Stomach (tissue), 8 donors: ENCODE measurements at regions not wholly inside any gene's neighbourhood (a gene's known extent, or its start where the extent isn't known, plus 50 kb on each side); places are given as distances from the start of the nearest gene placed in this dataset.

Experiments
- DNase-seq, 2 donors: peaks; one replicate each; pipeline versions ENCODE4 v3.0.0 to v3.0.0-alpha.2; 2013 to 2019
- H3K27ac ChIP-seq, 5 donors: fragments of 200-600 bp in 4 of 5; sonication (generic) in 4 of 5; one replicate each; pipeline ENCODE4 v1.5.1; 2013 to 2019; ENCODE audit warnings: mild to moderate bottlenecking in 1 of 5, moderate library complexity in 1 of 5
- H3K27me3 ChIP-seq, 3 donors: fragments of 200-600 bp; sonication (generic); one replicate each; pipeline ENCODE4 v1.5.1; 2017 to 2019; ENCODE audit warnings: mixed run types in 1 of 3
- H3K36me3 ChIP-seq, 4 donors: fragments of 200-600 bp; sonication (generic); 1 replicate in 3 of 4; 2 replicates in 1 of 4; pipeline ENCODE4 v1.5.1; 2016 to 2019
- H3K4me1 ChIP-seq, 4 donors: fragments of 200-600 bp; sonication (generic); one replicate each; pipeline ENCODE4 v1.5.1; 2016 to 2019
- H3K4me3 ChIP-seq, 4 donors: fragments of 200-600 bp; sonication (generic) in 3 of 4; one replicate each; pipeline ENCODE4 v1.5.1; 2016 to 2019; ENCODE audit warnings: mild to moderate bottlenecking in 1 of 4
- H3K9me3 ChIP-seq, 4 donors: fragments of 200-600 bp; sonication (generic); one replicate each; pipeline ENCODE4 v1.5.1; 2016 to 2019
- CTCF ChIP-seq, 7 experiments: fragments of 450-650 bp in 4 of 7; fragments of 200-600 bp in 3 of 7; sonication (generic) in 3 of 7; IDR thresholded peaks; one replicate each; pipeline ENCODE4 v1.5.1; 2016 to 2019; ENCODE audit warnings: antibody characterized with exemption in 7 of 7, control low read depth in 2 of 7, mild to moderate bottlenecking in 1 of 7
- EP300 ChIP-seq: sonication (generic); formaldehyde crosslinking; IDR thresholded peaks from one replicate; pipeline ENCODE4 v1.6.1; 2017; ENCODE audit warnings: antibody characterized with exemption
- POLR2A ChIP-seq, 4 donors: fragments of 450-650 bp; IDR thresholded peaks; one replicate each; pipeline ENCODE4 v1.6.1; 2016; ENCODE audit warnings: antibody characterized with exemption in 4 of 4, control low read depth in 2 of 4, mild to moderate bottlenecking in 1 of 4, moderate library complexity in 1 of 4
- POLR2AphosphoS5 ChIP-seq, 3 donors: sonication (generic); formaldehyde crosslinking; IDR thresholded peaks; one replicate each; pipeline ENCODE4 v1.6.1; 2016; ENCODE audit warnings: antibody characterized with exemption in 3 of 3
- WGBS, 5 donors: extraction: QIAGEN DNeasy Blood & Tissue Kit in 3 of 5; methylation state at CpG; one replicate each; pipeline versions ENCODE4 v1.1.5 to v1.1.7; 2013 to 2018; 5-methylcytosine and 5-hydroxymethylcytosine counted together
- intact Hi-C: fragments of 100-400 bp; cut with DNase I; formaldehyde crosslinking; loops from one replicate; pipeline ENCODE4 v1.15.1; 2023; ENCODE audit warnings: low total_unique reads
- donor health status: healthy with polysubstance abuse.
- donor health status: Bipolar disorder and iron deficiency.
- donor health status: healthy.

GRCh38 chr11:115653926-115654325, 149.7 kb upstream of the CADM1 start:
- no peak for DNase-seq
- intact Hi-C loops = no loop called here
- H3K27ac ChIP-seq = no peak overlapping the region
- peaks cover 0 to 58% (median 8%) of the 10 kb centered on the region in 3 donors for H3K27me3 ChIP-seq
- H3K36me3 ChIP-seq = no peaks in the 10 kb centered on the region
- TF ChIP-seq EP300 (no peak), POLR2AphosphoS5 (IDR thresholded peaks at IDR 0.05) (no peak), CTCF (IDR thresholded peaks at IDR 0.05) (no peak), POLR2A (IDR thresholded peaks at IDR 0.05) (no peak)
- no peaks in the 10 kb centered on the region for H3K9me3 ChIP-seq
- H3K4me3 ChIP-seq = no peak overlapping the region
- peaks cover 0 to 2% (median 1%) of the 10 kb centered on the region in 4 donors for H3K4me1 ChIP-seq
- WGBS, 5 donors = 82 to 86% (median 83%) methylated on average over 12 to 13 of the region's 13 CpGs

- Histone ChIP-seq H3K4me1 (no peaks in the 10 kb centered on the region), H3K27me3 (peaks cover 0 to 49% (median 6%) of the 10 kb centered on the region in 3 donors), H3K27ac (no peak overlapping the region), H3K4me3 (no peak overlapping the region), H3K9me3 (no peaks in the 10 kb centered on the region), H3K36me3 (no peaks in the 10 kb centered on the region)
- DNase-seq = no peak
- no peak for TF ChIP-seq POLR2AphosphoS5 (IDR thresholded peaks at IDR 0.05)
- TF ChIP-seq POLR2A (IDR thresholded peaks at IDR 0.05) = no peak
- no peak for TF ChIP-seq CTCF (IDR thresholded peaks at IDR 0.05)
- no peak for TF ChIP-seq EP300
- intact Hi-C loops = no loop called here
- WGBS, 5 donors = 81 to 100% (median 88%) methylated on average over 1 of the region's 1 CpG
These were observed 148.9 kb upstream of the CADM1 start for GRCh38 chr11:115653076-115653475.

- no peak overlapping the region for H3K27ac ChIP-seq
- no peaks in the 10 kb centered on the region for H3K4me1 ChIP-seq
- H3K9me3 ChIP-seq = no peaks in the 10 kb centered on the region
- TF ChIP-seq CTCF (IDR thresholded peaks at IDR 0.05) = no peak
- no peak for TF ChIP-seq POLR2AphosphoS5 (IDR thresholded peaks at IDR 0.05)
- no peak for TF ChIP-seq EP300
- TF ChIP-seq POLR2A (IDR thresholded peaks at IDR 0.05) = no peak
- DNase-seq = no peak
- H3K36me3 ChIP-seq = no peaks in the 10 kb centered on the region
- peaks cover 0 to 43% (median 6%) of the 10 kb centered on the region in 3 donors for H3K27me3 ChIP-seq
- H3K4me3 ChIP-seq = no peak overlapping the region
- WGBS, 5 donors = 62 to 76% (median 66%) methylated on average over 8 of the region's 8 CpGs
- intact Hi-C loops = no loop called here
These were observed 148.3 kb upstream of the CADM1 start for GRCh38 chr11:115652496-115652895.

GRCh38 chr11:115652094-115652493, 147.9 kb upstream of the CADM1 start:
- no peaks in the 10 kb centered on the region for H3K9me3 ChIP-seq
- H3K27me3 ChIP-seq = peaks cover 0 to 39% (median 6%) of the 10 kb centered on the region in 3 donors
- no peak overlapping the region for H3K27ac ChIP-seq
- no peak for DNase-seq
- WGBS, 5 donors = 30 to 48% (median 38%) methylated on average over 1 of the region's 1 CpG
- no peak overlapping the region for H3K4me3 ChIP-seq
- no peaks in the 10 kb centered on the region for H3K4me1 ChIP-seq
- intact Hi-C loops = no loop called here
- H3K36me3 ChIP-seq = no peaks in the 10 kb centered on the region
- TF ChIP-seq CTCF (IDR thresholded peaks at IDR 0.05) = no peak
- no peak for TF ChIP-seq POLR2A (IDR thresholded peaks at IDR 0.05)
- no peak for TF ChIP-seq POLR2AphosphoS5 (IDR thresholded peaks at IDR 0.05)
- TF ChIP-seq EP300 = no peak
